PC-3 (cell line): ENCODE measurements at regions not wholly inside any gene's neighbourhood (a gene's known extent, or its start where the extent isn't known, plus 50 kb on each side); places are given as distances from the start of the nearest gene placed in this dataset.

Experiments
- EZH2 ChIP-seq: fragments of 300-600 bp; sonication (generic); IDR thresholded peaks from one replicate; pipeline ENCODE4 v1.6.1; 2017; ENCODE audit warnings: antibody characterized with exemption, mild to moderate bottlenecking, low read length; ENCODE audit not compliant: unreplicated experiment
- EZH2phosphoT487 ChIP-seq: fragments of 300-600 bp; sonication (generic); IDR thresholded peaks from 2 replicates; pipeline ENCODE4 v1.6.1; 2018; ENCODE audit warnings: mild to moderate bottlenecking, antibody characterized with exemption, low read length, borderline replicate concordance
- TF ChIP-seq, protein P1 (sequence below): fragments of 300-600 bp; sonication (generic); conservative IDR thresholded peaks from 2 replicates; pipeline ENCODE4 v1.5.1; 2017; ENCODE audit warnings: antibody characterized with exemption, low read depth, mild to moderate bottlenecking, low read length

DNA sequence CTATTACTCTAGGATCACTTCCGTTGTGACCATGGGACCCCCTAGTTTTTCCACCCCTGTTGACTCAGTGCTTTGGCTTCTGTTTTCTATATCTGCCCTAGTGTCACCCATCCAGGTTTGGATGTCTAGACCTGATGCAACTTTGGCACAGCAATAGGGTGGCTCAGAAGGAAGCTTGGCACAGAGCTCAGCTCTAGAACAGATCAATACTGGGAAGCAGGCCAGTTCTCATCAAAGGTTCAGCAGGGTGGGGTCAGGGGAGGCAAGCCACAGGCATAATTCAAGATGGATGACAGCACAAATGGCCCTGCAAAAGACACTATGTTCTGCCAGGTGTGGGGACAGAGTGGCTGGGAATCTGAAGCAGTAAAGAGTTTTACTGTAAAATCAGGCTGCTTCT is 74.2 kb upstream of the EGFL6 start:
- TF ChIP-seq, protein P1, sequence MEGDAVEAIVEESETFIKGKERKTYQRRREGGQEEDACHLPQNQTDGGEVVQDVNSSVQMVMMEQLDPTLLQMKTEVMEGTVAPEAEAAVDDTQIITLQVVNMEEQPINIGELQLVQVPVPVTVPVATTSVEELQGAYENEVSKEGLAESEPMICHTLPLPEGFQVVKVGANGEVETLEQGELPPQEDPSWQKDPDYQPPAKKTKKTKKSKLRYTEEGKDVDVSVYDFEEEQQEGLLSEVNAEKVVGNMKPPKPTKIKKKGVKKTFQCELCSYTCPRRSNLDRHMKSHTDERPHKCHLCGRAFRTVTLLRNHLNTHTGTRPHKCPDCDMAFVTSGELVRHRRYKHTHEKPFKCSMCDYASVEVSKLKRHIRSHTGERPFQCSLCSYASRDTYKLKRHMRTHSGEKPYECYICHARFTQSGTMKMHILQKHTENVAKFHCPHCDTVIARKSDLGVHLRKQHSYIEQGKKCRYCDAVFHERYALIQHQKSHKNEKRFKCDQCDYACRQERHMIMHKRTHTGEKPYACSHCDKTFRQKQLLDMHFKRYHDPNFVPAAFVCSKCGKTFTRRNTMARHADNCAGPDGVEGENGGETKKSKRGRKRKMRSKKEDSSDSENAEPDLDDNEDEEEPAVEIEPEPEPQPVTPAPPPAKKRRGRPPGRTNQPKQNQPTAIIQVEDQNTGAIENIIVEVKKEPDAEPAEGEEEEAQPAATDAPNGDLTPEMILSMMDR: no peak
- TF ChIP-seq EZH2 (no peak), EZH2phosphoT487 (no peak)
